ENCODE measurements at regions not wholly inside any gene's neighbourhood (a gene's known extent, or its start where the extent isn't known, plus 50 kb on each side); places are given as distances from the start of the nearest gene placed in this dataset.
A peak's percentile ranks its signal among the peaks of the same experiment; 100 is the strongest.
"Not testable (repeated sequence)": the region's sequence is repeated elsewhere in the genome, so short reads cannot be mapped to it uniquely, and the experiment has no call there.

- DNase-seq: no peak
These were observed 324.0 kb upstream of the PDE3A start for GRCh38 chr12:20044351-20044750.

- peak; percentile 43 for DNase-seq
These were observed 323.5 kb upstream of the PDE3A start for GRCh38 chr12:20044846-20045245.

- no peak for DNase-seq
These were observed 320.4 kb upstream of the PDE3A start for GRCh38 chr12:20047901-20048300.

GRCh38 chr12:20050221-20050620 lies 318.1 kb upstream of the PDE3A start:
- DNase-seq: no peak

- no peak for DNase-seq
These were observed 314.6 kb upstream of the PDE3A start for GRCh38 chr12:20053782-20054181.

- no peak for DNase-seq
These were observed 312.5 kb upstream of the PDE3A start for GRCh38 chr12:20055856-20056255.

- DNase-seq: no peak
These were observed 310.9 kb upstream of the PDE3A start for GRCh38 chr12:20057398-20057797.

- peak; percentile 20 for DNase-seq
These were observed 305.2 kb upstream of the PDE3A start for GRCh38 chr12:20063116-20063515.

- DNase-seq: no peak
These were observed 290.7 kb upstream of the PDE3A start for GRCh38 chr12:20077618-20078017.

- DNase-seq: no peak
These were observed 279.3 kb upstream of the PDE3A start for GRCh38 chr12:20089077-20089476.

- DNase-seq: not testable (repeated sequence)
These were observed 275.0 kb upstream of the PDE3A start for GRCh38 chr12:20093190-20093810.

GRCh38 chr12:20096430-20096829 lies 271.9 kb upstream of the PDE3A start:
- DNase-seq: no peak

- DNase-seq: peak; percentile 28
These were observed 270.7 kb upstream of the PDE3A start for GRCh38 chr12:20097626-20098025.

GRCh38 chr12:20099395-20100183 lies 268.7 kb upstream of the PDE3A start:
- DNase-seq: no peak

- no peak for DNase-seq
These were observed 267.3 kb upstream of the PDE3A start for GRCh38 chr12:20101046-20101445.

GRCh38 chr12:20105943-20106342 lies 262.4 kb upstream of the PDE3A start:
- no peak for DNase-seq

GRCh38 chr12:20109676-20110075 lies 258.7 kb upstream of the PDE3A start:
- no peak for DNase-seq

- DNase-seq: not testable (repeated sequence)
These were observed 253.0 kb upstream of the PDE3A start for GRCh38 chr12:20115371-20115770.

- DNase-seq: no peak
These were observed 248.5 kb upstream of the PDE3A start for GRCh38 chr12:20119596-20120402.

GRCh38 chr12:20120403-20120725 lies 248.0 kb upstream of the PDE3A start:
- DNase-seq: no peak

GRCh38 chr12:20122274-20122673 lies 246.1 kb upstream of the PDE3A start:
- no peak for DNase-seq

- DNase-seq: no peak
These were observed 244.9 kb upstream of the PDE3A start for GRCh38 chr12:20123465-20123864.

GRCh38 chr12:20125276-20125798 lies 243.0 kb upstream of the PDE3A start:
- no peak for DNase-seq
